Activated gamma-delta T cell treated with anti-CD3 and anti-CD28 coated beads, Interleukin-2, amount 50 U/mL, for 16 hours (primary cell): ENCODE measurements at regions not wholly inside any gene's neighbourhood (a gene's known extent, or its start where the extent isn't known, plus 50 kb on each side); places are given as distances from the start of the nearest gene placed in this dataset.

Experiments used
- DNase-seq: peaks from one replicate; pipeline ENCODE4 v3.0.0-alpha.2; 2020; ENCODE audit warnings: low read depth

GRCh38 chr1:55679971-55680370, 464.8 kb upstream of the USP24 start:
- DNase-seq, result no peak

- DNase-seq, result no peak
Measured at GRCh38 chr1:55673416-55673815, 458.3 kb upstream of the USP24 start.

GRCh38 chr1:55670331-55671082, 455.3 kb upstream of the USP24 start:
- DNase-seq, result no peak

DNA sequence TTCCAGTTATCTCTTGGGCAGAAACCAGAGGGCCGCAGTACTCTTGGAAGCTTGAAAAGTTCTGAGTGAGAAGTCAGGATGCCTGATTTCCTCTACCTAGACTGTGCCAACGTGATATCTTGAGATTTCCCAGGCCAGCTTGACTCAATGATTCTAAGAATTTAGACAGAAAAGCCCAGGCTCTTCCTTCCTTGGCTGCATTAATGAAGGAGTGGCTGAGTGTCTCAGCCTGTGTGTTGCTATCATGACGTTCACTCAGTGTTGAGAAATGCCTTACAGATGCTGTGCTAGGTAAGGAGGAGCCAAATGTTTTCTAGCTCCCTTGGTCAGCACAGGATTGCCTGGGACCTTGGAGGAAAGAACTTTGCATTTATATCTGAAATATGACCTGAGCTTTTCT, 454.1 kb upstream of the USP24 start:
- no peak for DNase-seq

DNA sequence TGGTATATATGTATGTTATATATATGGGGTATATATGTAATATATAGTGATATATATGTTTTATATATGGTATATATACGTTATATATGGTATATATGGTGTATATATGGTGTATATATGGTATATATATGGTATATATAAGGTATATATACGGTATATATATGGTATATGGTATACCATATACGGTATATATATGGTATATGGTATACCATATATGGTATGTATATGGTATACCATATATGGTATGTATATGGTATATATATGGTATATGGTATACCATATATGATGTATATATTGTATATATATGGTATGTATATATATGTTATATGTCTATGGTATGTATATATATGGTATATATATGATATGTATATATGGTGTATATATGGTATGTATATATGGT, 447.7 kb upstream of the USP24 start:
- no peak for DNase-seq

GRCh38 chr1:55658917-55659316, 443.8 kb upstream of the USP24 start:
- no peak for DNase-seq

GRCh38 chr1:55654750-55655149, 439.6 kb upstream of the USP24 start:
- no peak for DNase-seq

GRCh38 chr1:55654171-55654570, 439.0 kb upstream of the USP24 start:
- no peak for DNase-seq

GRCh38 chr1:55650444-55650843, 435.3 kb upstream of the USP24 start:
- no peak for DNase-seq

DNA sequence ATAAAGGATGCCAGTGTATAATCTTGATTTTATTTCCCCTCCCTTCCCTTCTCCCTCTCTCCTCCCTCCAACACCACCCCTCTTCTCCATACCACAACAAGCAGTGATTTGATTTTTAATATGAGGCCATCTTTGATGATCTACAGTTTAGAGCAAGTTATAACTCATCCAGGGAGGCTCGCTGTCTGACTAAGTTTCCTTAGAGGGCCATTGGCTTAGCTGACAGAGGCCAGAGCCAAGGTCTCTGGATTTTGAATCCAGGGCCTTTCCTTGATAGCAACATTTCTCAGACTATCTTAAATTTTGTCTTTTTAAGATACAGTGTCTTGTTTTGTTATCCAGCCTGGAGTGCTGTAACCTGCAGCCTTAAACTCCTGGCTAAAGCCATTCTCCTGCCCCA, 431.0 kb upstream of the USP24 start:
- no peak for DNase-seq

GRCh38 chr1:55645270-55645669, 430.1 kb upstream of the USP24 start:
- no peak for DNase-seq

DNA sequence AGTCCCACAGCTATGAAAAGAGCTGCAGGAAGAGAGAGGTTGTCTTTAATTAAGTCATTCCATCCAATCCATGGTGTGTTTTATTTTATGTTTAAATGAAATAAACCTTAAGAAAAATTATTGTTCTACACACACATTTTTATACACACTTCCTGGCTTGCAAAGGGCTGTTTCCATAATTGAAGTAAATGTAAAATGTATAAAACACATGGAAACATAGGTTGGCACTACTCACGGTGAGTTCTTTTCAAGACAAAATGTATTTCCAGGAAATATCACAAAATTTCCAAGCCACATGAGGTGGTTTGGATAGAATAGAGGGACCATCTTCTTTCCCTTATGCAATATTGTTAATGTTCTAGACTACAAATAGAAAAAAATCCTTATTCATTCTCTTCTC, 426.8 kb upstream of the USP24 start:
- DNase-seq, result no peak

GRCh38 chr1:55640708-55641473, 425.7 kb upstream of the USP24 start:
- DNase-seq, result no peak

DNA sequence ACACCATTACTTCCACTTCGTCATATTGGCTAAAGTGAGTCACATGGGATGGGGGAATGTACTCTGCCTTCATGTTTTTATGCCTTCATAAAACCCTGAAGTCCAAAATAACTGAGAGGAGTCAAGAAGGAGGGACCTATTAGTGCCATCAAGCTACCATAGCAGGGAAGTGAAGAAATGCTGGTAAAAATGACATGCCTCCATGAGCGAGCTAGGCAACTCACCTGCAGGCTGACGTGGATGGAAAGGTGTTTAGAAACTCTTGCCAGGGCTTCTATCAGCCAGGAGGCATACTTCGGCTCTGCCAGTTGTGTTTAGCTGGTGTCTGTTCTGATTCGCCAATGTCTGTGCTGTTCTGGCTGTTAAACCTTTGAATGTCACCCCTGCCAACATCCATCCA, 424.4 kb upstream of the USP24 start:
- no peak for DNase-seq

DNA sequence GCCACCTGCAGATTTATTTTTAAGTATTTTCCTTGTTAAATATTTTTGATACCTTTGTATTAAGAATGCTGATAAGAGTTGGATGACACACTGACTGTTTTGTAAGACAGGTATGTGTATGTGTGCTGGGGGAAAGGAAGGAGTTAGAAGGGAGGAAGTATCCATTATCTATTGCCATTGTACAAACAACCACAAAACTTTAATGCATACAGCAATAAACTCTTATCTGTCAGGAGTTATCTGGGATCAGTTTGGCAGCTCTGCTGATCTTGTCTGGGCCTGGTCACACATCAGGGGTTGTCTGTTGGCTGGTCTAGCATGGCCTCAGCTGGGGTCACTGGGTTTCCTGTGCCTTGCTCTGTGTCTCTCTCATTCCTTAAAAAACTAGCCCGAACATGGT, 423.9 kb upstream of the USP24 start:
- no peak for DNase-seq

- DNase-seq, result no peak
Measured at GRCh38 chr1:55636696-55637095, 421.5 kb upstream of the USP24 start.

- DNase-seq, result no peak
Measured at GRCh38 chr1:55635856-55636255, 420.7 kb upstream of the USP24 start.

DNA sequence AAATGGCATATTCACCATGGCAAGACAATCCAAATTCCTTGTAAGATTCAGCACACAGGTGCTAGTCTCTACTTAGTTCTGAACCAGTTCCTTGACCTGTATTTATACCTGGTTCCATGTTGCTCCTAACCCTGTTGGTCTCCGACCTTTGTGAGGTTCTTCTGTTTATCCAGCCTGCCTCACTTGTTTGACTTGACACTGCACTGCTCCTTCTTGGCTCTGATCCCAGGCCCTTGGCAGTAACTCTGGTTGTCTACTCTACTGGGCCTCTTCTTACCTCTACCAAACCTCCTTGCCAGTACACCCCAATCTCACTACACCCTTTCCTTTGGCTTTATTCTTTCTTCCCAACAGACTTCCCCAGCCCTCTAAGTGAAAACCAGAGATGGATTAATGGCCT, 419.4 kb upstream of the USP24 start:
- no peak for DNase-seq

GRCh38 chr1:55632906-55633305, 417.7 kb upstream of the USP24 start:
- no peak for DNase-seq

DNA sequence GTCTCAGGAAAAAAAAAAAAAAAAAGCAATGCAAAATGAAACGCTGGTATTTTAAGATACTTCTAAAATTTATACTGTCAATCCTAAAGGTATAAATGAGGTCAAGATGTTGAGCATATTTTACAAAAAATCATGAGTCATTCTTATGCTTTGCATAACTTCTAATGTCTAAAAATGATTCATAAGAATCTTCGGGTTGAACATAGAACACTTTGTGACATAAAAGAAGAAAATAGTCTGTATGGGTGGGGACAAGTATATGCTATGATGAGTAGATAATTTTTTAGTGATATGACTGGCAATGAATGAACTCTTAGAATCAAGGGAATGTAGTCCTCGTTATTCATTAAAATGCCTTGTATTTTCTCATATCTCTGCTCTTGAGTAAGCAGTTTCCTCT, 416.9 kb upstream of the USP24 start:
- no peak for DNase-seq

DNA sequence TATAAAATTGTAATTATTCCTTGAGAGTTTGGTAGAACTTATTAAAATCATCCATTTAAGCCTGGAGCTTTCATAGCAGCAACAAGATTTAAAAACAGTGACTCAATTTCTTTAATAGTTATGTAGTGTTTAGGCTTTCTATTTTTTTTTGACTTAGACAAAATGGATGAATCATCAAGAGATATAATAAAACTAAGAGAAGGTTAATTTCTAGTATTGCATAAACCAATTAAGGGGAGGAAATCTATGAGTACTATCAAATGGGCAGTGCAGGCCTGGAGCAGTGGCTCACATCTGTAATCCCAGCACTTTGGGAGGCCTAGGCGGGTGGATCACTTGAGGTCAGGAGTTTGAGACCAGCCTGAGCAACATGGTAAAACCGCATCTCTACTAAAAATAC, 416.3 kb upstream of the USP24 start:
- no peak for DNase-seq

- no peak for DNase-seq
Measured at GRCh38 chr1:55626326-55626725, 411.2 kb upstream of the USP24 start.

- no peak for DNase-seq
Measured at GRCh38 chr1:55624766-55625165, 409.6 kb upstream of the USP24 start.

DNA sequence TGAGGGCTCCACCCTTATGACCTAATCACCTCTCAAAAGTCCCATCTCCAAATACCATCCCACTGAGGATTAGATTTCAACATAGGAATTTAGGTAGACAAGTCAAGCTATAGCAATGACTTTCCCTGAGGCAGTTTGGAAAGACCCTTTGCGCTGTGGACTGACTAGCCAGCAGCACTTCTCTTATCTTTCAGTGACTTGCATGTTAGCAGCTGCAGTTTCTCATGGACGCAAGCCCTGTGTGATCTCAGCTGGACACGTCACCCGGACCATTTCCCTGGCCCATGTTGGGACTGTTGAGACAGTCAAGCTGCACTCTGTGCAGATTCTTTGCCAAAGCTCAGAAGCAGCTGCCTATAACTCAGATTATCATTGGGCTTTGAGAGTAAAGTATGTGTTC, 408.1 kb upstream of the USP24 start:
- no peak for DNase-seq
